B cell (primary cell): ENCODE measurements at regions not wholly inside any gene's neighbourhood (a gene's known extent, or its start where the extent isn't known, plus 50 kb on each side); places are given as distances from the start of the nearest gene placed in this dataset.

Experiments
- ATAC-seq: fragments of 200-7000 bp; cut with Tn5 transposase; one replicate; pipeline ENCODE4 v1.10.0; 2021; ENCODE audit warnings: low read depth, mild to moderate bottlenecking, moderate number of reproducible peaks, moderate library complexity
- CTCF ChIA-PET: fragments of 350-600 bp; sonication (Branson Sonifier 250); formaldehyde crosslinking; loops from one replicate; lab custom pipeline; 2021; ENCODE audit warnings: antibody characterized with exemption, inconsistent platforms; lab: Charles Lee
- POLR2A ChIA-PET: fragments of 350-600 bp; sonication (Branson Sonifier 250); formaldehyde crosslinking; loops from one replicate; lab custom pipeline; 2021; ENCODE audit warnings: antibody characterized with exemption; lab: Charles Lee
- DNase-seq: peaks from one replicate; pipeline ENCODE4 v3.0.0; 2013
- H2AFZ ChIP-seq: 2 replicates; pipeline ENCODE4 v1.6.1; 2012; ENCODE audit warnings: mild to moderate bottlenecking, low read depth, low read length; ENCODE audit not compliant: insufficient read depth, poor library complexity, severe bottlenecking
- H3K27ac ChIP-seq, 2 donors: 1 replicate in 1 of 2; 2 replicates in 1 of 2; pipeline ENCODE4 v1.5.1; 2012 to 2013; ENCODE audit warnings: low read length in 2 of 2, mild to moderate bottlenecking in 2 of 2, moderate library complexity in 1 of 2
- H3K27me3 ChIP-seq, 4 experiments: fragments of 200-600 bp in 1 of 4; sonication (generic) in 1 of 4; replicated peaks in 1 of 4; 1 replicate in 2 of 4; 2 replicates in 2 of 4; pipeline versions ENCODE4 v1.6.1 to v1.7.0; 2013 to 2016; ENCODE audit warnings: low read length in 3 of 4, mild to moderate bottlenecking in 2 of 4, mixed read lengths in 1 of 4, moderate library complexity in 1 of 4; ENCODE audit not compliant: insufficient read depth in 4 of 4, control insufficient read depth in 3 of 4; ENCODE audit errors: control extremely low read depth in 1 of 4
- H3K36me3 ChIP-seq, 2 experiments: replicated peaks in 1 of 2; 1 replicate in 1 of 2; 2 replicates in 1 of 2; pipeline versions ENCODE4 v1.6.1 to v1.7.1; 2013; ENCODE audit warnings: low read length in 1 of 2; ENCODE audit not compliant: insufficient read depth in 2 of 2, control insufficient read depth in 1 of 2; ENCODE audit errors: control extremely low read depth in 1 of 2, extremely low read depth in 1 of 2
- H3K4me1 ChIP-seq, 2 donors: fragments of 200-600 bp in 1 of 2; sonication (generic) in 1 of 2; 1 replicate in 1 of 2; 2 replicates in 1 of 2; pipeline versions ENCODE4 v1.5.1 to v1.6.1; 2013 to 2017; ENCODE audit warnings: low read length in 2 of 2; ENCODE audit not compliant: control insufficient read depth in 2 of 2, insufficient read depth in 2 of 2
- H3K4me2 ChIP-seq: replicated peaks from 2 replicates; pipeline ENCODE3; 2012; ENCODE audit warnings: mild to moderate bottlenecking, low read depth, low read length; ENCODE audit not compliant: poor library complexity, severe bottlenecking
- H3K4me3 ChIP-seq, 5 experiments: fragments of 200-600 bp in 1 of 5; sonication (generic) in 1 of 5; 1 replicate in 3 of 5; 2 replicates in 2 of 5; pipeline versions ENCODE4 v1.5.1 to v1.7.0; 2011 to 2016; ENCODE audit warnings: low read length in 4 of 5, mild to moderate bottlenecking in 4 of 5, low read depth in 2 of 5, control low read depth in 1 of 5, moderate library complexity in 1 of 5; ENCODE audit not compliant: insufficient read depth in 1 of 5; ENCODE audit errors: control extremely low read depth in 1 of 5, extremely low read depth in 1 of 5
- H3K79me2 ChIP-seq: fragments of 200-600 bp; sonication (generic); one replicate; pipeline ENCODE4 v1.6.0; 2016; ENCODE audit warnings: low read length; ENCODE audit not compliant: control insufficient read depth, insufficient read depth
- H3K9ac ChIP-seq: fragments of 200-600 bp; sonication (generic); 2 replicates; pipeline ENCODE4 v1.6.1; 2017; ENCODE audit warnings: mild to moderate bottlenecking, low read length, moderate library complexity
- H3K9me3 ChIP-seq, 3 donors: one replicate each; pipeline versions ENCODE4 v1.6.1 to v1.7.1; 2013; ENCODE audit warnings: low read length in 2 of 3; ENCODE audit not compliant: control insufficient read depth in 2 of 3, insufficient read depth in 1 of 3; ENCODE audit errors: control extremely low read depth in 1 of 3
- H4K20me1 ChIP-seq: 2 replicates; pipeline ENCODE4 v1.6.0; 2012; ENCODE audit warnings: mild to moderate bottlenecking, low read length; ENCODE audit not compliant: insufficient read depth, control insufficient read depth, poor library complexity, severe bottlenecking
- H3K27ac Mint-ChIP-seq: one replicate; pipeline ENCODE4 v1.8.0; 2021; ENCODE audit warnings: mixed read lengths
- H3K27me3 Mint-ChIP-seq: one replicate; pipeline ENCODE4 v1.8.0; 2021; ENCODE audit warnings: mixed read lengths
- H3K4me1 Mint-ChIP-seq: one replicate; pipeline ENCODE4 v1.8.0; 2021; ENCODE audit warnings: mixed read lengths
- H3K4me3 Mint-ChIP-seq: one replicate; pipeline ENCODE4 v1.8.0; 2021; ENCODE audit warnings: mixed read lengths
- H3K9me3 Mint-ChIP-seq: one replicate; pipeline ENCODE4 v1.8.0; 2022; ENCODE audit warnings: mixed read lengths; ENCODE audit not compliant: insufficient read depth
- CTCF ChIP-seq: fragments of 200-600 bp; IDR thresholded peaks from one replicate; pipeline ENCODE4 v1.8.0; 2022; ENCODE audit warnings: antibody characterized with exemption, mild to moderate bottlenecking
- EZH2 ChIP-seq: IDR thresholded peaks from 2 replicates; pipeline ENCODE4 v1.6.1; 2012; ENCODE audit warnings: borderline replicate concordance, low read depth, mild to moderate bottlenecking, moderate library complexity, low read length; ENCODE audit not compliant: insufficient read depth, poor library complexity, severe bottlenecking
- WGBS: methylation state at CpG from one replicate; pipeline ENCODE4 v1.1.5; 2013; ENCODE audit warnings: missing lambda C conversion rate; ENCODE audit not compliant: insufficient coverage; 5-methylcytosine and 5-hydroxymethylcytosine counted together
- intact Hi-C: fragments of 100-400 bp; cut with micrococcal nuclease; formaldehyde crosslinking; loops from one replicate; pipeline ENCODE4 v1.10.0; 2022

- ChIA-PET POLR2A (no interaction called here), CTCF (no interaction called here)
- no peak overlapping the region for H3K27ac Mint-ChIP-seq
- Histone ChIP-seq H3K27me3 (no peaks in the 10 kb centered on the region), H3K4me2 (no peak overlapping the region), H3K9ac (no peak overlapping the region), H2AFZ (no peak overlapping the region), H3K79me2 (no peaks in the 10 kb centered on the region), H3K4me1 (no peaks in the 10 kb centered on the region), H3K27ac (no peak overlapping the region), H4K20me1 (no peaks in the 10 kb centered on the region), H3K4me3 (no peak overlapping the region), H3K9me3 (peaks cover 1 to 15% (median 7%) of the 10 kb centered on the region in 3 donors), H3K36me3 (no peaks in the 10 kb centered on the region)
- no peaks in the 10 kb centered on the region for H3K27me3 Mint-ChIP-seq
- H3K9me3 Mint-ChIP-seq: peaks cover 5% of the 10 kb centered on the region
- 88% methylated on average over 6 of the region's 7 CpGs for WGBS
- no peaks in the 10 kb centered on the region for H3K4me1 Mint-ChIP-seq
- no peak for TF ChIP-seq EZH2
- TF ChIP-seq CTCF: no peak
- DNase-seq (no peak), ATAC-seq (no peak)
- H3K4me3 Mint-ChIP-seq: no peak overlapping the region
- intact Hi-C loops: no loop called here
Measured at GRCh38 chr7:68984306-68984705, 614.0 kb upstream of the AUTS2 start.

GRCh38 chr7:68994841-68995240 lies 603.4 kb upstream of the AUTS2 start:
- no peak overlapping the region for H3K4me2 ChIP-seq
- no peaks in the 10 kb centered on the region for H3K4me1 ChIP-seq
- H3K27me3 ChIP-seq: no peaks in the 10 kb centered on the region
- DNase-seq (no peak), ATAC-seq (no peak)
- intact Hi-C loops: no loop called here
- Mint-ChIP-seq H3K4me3 (no peak overlapping the region), H3K9me3 (no peaks in the 10 kb centered on the region), H3K27ac (no peak overlapping the region), H3K4me1 (no peaks in the 10 kb centered on the region), H3K27me3 (no peaks in the 10 kb centered on the region)
- H3K36me3 ChIP-seq: no peaks in the 10 kb centered on the region
- no peak overlapping the region for H3K4me3 ChIP-seq
- H3K79me2 ChIP-seq: no peaks in the 10 kb centered on the region
- ChIA-PET POLR2A (no interaction called here), CTCF (no interaction called here)
- WGBS: no CpG with 5 or more reads among the region's 3 CpGs
- no peak overlapping the region for H3K27ac ChIP-seq
- peaks cover 0 to 13% (median 0%) of the 10 kb centered on the region in 3 donors for H3K9me3 ChIP-seq
- no peak overlapping the region for H3K9ac ChIP-seq
- TF ChIP-seq EZH2: no peak
- TF ChIP-seq CTCF: no peak
- no peaks in the 10 kb centered on the region for H4K20me1 ChIP-seq
- H2AFZ ChIP-seq: no peak overlapping the region
